Activated naive CD4-positive, alpha-beta T cell treated with anti-CD3 and anti-CD28 coated beads, Interleukin-2, amount 50 U/mL, for 16 hours (primary cell): ENCODE measurements at regions not wholly inside any gene's neighbourhood (a gene's known extent, or its start where the extent isn't known, plus 50 kb on each side); places are given as distances from the start of the nearest gene placed in this dataset.
"Not testable (repeated sequence)": the region's sequence is repeated elsewhere in the genome, so short reads cannot be mapped to it uniquely, and the experiment has no call there.

Experiments
- DNase-seq: peaks from one replicate; pipeline ENCODE4 v3.0.0-alpha.2; 2020

- not testable (repeated sequence) for DNase-seq
These were observed 128.8 kb downstream of the ARRDC4 start for GRCh38 chr15:98089352-98089751.

GRCh38 chr15:98097986-98098385 lies 137.5 kb downstream of the ARRDC4 start:
- not testable (repeated sequence) for DNase-seq

DNA sequence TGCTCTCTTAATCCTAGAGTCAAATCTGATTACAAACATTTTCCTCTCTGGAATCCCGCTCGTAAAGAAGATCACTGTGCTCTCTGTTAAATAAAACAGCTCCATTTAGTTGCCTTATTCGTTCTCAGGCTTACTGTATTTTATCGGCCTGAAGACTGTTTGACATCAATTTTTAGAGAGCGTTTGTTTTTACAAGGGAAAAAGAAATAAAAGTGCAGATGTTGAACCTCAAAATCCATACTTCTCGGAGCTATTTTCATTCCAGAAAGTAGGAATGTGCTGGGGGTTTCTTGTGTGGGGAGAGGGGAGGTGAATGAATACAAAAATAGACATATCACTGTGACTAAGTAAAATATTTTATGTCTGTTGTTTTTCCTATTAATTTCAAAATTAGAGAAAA lies 140.1 kb downstream of the ARRDC4 start:
- not testable (repeated sequence) for DNase-seq

- DNase-seq: no peak
These were observed 143.1 kb downstream of the ARRDC4 start for GRCh38 chr15:98103570-98103969.

DNA sequence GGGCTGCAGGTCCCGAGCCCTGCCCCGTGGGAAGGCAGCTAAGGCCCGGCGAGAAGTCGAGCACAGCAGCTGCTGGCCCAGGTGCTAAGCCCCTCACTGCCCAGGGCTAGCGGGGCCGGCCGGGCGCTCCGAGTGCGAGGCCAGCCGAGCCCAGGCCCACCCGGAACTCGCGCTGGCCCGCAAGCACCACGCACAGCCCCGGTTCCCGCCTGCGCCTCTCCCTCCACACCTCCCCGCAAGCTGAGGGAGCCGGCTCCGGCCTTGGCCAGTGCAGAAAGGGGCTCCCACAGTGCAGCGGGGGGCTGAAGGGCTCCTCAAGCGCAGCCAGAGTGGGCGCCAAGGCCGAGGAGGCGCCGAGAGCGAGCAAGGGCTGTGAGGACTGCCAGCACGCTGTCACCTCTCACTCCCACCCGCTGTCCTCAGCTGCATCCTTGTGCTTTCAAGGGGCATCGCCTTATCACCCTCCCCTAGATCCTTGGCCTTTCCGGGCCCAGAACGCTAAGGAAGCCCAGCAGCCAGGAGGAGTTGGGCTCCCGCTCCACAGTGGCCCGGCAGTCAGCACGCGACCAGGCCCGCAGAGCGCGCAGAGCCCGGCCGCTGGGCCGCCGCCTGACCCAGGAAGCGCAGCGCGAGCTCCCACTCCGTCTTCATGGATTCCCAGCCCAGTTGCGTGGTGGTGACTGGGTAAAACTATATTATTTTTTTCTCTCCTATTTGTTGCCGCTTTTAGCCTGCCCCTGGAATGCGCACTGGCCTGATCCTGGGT lies 144.1 kb downstream of the ARRDC4 start:
- not testable (repeated sequence) for DNase-seq

DNA sequence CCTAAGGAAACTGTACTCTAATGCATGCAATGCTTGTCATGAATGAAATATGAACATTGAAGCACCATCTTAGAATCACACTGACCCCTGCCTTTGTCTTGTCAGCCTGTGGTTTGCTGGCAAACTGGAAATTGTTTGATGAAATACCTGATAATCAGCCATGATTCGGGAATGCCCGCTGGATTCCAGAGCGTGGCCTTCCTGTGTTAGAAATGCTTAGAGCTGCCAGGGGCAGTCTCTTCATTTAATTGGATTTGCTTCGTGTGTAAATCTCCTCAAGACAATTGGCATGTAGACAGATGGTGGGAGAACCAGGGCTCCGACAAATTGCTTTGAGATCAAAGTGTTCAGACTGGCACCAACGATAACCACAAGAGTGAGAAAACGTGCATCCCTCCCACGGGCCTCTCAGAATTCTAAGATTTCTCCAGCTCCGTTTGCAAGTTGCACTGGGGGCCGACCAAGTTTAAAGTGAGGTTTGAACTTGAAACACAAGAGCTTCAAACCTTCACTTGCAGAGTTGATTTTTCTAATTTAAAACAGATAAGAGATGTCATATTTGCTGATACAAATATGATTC lies 146.2 kb downstream of the ARRDC4 start:
- not testable (repeated sequence) for DNase-seq

DNA sequence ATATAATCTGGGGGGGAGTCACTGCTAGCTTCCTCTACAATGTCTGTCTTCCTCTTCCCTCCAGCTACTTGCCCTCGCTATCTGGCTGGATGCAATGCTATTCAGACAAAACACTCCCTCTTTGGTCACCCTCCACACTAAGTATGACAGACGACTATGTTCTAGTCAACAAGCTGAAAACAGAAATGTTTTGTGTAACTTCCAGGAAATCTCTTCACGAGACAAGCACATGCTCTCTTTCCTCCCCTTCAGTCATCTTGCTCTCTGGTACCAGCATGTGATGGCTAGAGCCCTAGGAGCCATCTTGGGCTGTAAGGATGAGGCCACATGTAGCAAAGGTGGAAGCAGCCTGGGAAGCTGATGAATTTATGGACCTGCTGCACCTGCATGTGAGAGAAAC lies 151.3 kb downstream of the ARRDC4 start:
- no peak for DNase-seq

DNA sequence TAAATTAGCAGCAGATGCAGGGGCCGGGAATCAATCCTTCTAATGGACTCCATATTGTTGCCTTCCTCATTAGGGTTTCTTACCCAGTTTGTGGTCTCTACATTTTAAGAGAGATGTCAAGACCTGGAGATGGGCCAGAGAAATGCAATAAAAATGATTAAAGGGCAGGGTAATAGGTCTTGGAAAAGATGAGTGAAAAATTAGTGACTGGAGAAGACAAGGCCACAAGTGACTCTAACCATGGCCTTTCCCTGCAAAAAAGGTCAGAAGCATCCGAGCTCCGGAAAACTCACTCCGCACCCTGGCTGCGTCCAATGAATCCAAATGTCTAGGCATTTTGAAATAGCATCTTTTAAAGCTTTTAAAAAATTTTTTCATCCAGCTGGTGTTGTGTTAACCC lies 152.8 kb downstream of the ARRDC4 start:
- no peak for DNase-seq

DNA sequence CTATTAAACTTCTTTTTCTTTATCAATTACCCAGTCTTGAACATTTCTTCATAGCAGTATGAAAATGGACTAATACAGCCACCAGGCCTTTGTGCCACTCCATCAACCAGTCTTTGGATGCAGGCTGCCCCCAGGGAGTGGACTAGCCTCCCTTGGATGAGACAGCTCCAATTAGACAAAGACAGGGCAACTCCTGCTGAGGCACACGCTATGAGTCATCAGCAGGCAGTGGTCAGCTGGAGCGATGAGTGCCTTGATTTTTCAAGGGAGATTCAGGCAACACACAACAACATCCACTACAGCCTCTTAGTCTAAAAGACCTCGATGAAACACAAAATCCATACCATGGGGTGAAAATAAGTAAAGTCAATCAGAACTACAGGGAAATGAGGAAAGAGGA lies 160.1 kb downstream of the ARRDC4 start:
- no peak for DNase-seq

DNA sequence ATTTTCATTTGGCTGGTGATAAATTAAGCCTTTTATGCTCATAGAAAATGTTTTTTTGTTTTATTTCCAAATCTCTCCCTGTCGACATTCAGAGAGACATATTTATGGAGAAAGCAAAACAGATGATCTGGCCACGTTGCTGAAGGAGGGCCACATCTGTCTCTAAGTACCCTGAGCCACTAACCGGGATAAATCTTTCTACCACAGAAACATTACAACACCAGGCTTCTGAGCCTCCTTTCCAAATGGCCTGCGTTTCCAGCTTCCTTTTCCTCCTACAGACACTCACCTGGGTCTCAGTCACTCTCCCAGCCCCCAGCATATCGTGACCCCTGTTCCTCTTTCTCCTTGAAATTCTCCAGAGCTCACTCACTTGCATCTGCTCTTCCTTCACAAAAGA lies 161.0 kb downstream of the ARRDC4 start:
- no peak for DNase-seq

DNA sequence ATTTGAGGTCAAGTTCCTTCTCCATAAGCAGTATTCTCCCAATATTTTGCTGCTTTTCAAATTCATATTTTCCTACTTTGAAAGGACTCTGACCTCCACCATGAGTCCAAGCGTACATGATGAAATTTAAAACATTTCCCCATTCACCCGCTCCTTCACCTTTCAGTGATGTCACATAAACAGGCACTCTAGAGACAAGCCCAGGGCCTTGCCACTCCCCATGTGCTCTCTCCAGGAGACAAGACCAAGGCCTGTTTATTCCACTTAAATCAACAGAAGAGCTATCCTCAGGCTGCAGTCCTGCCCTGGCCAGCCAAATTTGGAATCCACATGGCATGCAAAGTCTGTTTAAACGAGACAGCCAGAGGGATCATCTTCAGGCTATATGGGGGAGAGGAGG lies 161.5 kb downstream of the ARRDC4 start:
- DNase-seq: no peak

DNA sequence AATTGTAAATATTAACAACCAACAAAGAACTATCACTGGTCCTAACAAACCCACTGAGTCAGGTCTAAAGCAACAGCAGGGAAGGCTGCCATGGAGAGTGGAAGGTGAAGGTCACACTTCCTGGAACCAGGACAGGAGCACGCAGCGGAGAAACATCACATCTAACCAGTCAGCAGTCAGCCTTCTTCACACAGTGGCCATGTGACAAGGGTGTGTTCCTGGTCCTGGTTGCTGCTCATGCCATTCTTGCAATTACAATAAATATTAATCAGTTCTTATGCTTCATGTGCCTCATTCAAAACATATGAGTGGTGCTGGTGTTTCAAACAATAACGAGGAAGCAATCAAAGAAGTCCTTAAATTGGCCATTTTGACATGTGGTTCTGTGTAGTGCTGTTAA lies 162.8 kb downstream of the ARRDC4 start:
- no peak for DNase-seq

DNA sequence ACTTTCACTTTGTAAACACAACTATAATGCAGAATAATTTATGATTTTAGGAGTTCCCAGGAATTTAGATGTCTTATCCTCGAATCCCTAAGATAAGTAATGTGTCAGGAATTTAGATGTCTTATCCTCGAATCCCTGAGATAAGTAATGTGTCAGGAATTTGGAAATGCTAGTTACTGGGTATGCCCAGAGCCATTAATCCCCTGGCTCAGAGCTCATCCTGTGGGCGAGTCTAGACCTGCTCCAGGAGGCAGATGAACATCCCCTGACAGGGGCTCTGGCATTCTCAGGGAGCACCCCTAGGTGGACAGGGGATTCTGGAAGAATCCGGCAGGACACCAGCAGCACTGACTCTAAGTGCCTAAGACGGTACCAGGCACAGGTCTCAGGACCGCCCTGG lies 163.3 kb downstream of the ARRDC4 start:
- DNase-seq: no peak

GRCh38 chr15:98124581-98124980 lies 164.1 kb downstream of the ARRDC4 start:
- no peak for DNase-seq

- DNase-seq: no peak
These were observed 166.0 kb downstream of the ARRDC4 start for GRCh38 chr15:98126326-98127085.

- no peak for DNase-seq
These were observed 167.1 kb downstream of the ARRDC4 start for GRCh38 chr15:98127586-98127985.

DNA sequence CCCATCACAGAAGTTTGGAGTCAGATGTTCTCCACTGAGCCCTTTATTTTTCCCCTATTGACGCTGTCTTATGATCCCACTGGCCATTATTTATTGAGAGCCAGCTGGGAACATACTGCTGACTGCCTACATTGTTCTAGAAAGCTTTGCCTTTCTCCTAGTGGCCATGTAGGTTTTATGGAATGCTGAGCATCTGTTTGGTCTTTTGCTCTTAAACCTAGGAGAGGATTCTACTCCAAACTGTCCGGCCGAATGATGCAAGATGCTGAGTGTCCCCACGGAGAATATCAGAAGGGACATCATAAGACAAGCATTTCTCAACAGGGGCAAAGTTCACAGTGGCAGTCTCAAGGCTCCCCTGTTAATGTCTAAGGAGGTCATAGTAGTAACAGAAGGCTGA lies 171.4 kb downstream of the ARRDC4 start:
- DNase-seq: no peak

- DNase-seq: no peak
These were observed 174.4 kb downstream of the ARRDC4 start for GRCh38 chr15:98134905-98135304.

DNA sequence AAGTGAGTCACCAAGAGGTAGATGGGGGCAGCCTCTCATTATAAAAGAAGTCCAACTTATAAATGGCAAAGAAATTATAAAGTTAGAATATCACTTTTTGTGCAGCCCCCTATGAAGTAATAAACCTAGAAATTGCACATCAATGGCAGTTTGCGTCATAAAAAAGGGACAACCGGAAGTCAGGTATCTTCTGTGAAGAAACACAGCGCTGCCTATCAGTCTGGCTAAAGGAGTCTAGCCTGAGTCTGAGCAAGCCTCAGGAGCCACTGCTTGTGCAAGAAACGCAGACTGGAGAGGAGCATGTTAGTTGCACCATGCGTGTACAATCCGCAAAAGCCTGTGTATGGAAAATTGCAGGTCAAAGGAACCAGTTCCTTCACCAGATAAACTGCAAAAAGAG lies 178.4 kb downstream of the ARRDC4 start:
- DNase-seq: no peak

- DNase-seq: no peak
These were observed 178.8 kb downstream of the ARRDC4 start for GRCh38 chr15:98139337-98139736.

DNA sequence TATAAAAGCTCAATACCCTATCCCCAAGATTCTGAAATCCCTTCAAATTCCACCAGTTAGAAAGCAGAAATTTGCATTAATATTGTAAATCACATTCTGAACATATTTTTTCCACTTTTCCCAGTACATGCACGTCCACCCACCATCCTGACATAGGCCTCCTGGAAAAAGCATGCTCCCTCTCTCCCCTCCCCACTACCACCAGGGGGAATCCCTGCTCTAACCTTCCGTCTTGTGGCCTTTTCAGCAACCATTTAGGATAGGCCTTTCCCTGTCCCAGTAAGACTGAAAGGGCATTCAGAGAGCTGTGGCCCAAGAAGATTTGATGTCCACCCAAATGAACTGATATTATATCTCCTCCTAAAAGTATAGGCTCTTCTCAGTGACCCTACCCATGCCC lies 182.1 kb downstream of the ARRDC4 start:
- DNase-seq: no peak

GRCh38 chr15:98143116-98143515 lies 182.6 kb downstream of the ARRDC4 start:
- DNase-seq: no peak

DNA sequence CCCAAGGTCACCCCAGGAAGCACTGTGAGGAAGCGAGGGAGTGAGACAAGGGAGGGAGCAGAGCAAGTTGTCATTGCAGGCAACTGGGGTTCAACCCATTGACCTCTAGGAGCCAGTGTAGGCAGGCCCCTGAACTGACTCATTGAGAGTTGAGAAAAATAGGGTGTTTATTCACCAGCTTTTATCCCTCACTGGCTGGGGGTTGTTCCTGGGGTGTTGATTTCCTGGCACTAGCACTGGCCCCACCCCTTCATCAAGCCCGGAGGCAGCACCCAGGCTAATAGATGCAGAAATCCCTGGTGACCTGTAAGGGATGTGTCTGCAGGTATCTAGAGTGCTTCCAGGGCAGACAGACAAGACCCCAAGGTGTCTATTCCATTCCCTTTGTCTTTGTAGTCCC lies 183.9 kb downstream of the ARRDC4 start:
- DNase-seq: no peak
